ENCODE measurements at regions not wholly inside any gene's neighbourhood (a gene's known extent, or its start where the extent isn't known, plus 50 kb on each side); places are given as distances from the start of the nearest gene placed in this dataset.
"Not testable (repeated sequence)": the region's sequence is repeated elsewhere in the genome, so short reads cannot be mapped to it uniquely, and the experiment has no call there.

- TF ChIP-seq NR2C2 (IDR thresholded peaks at IDR 0.05; ENCODE audit: borderline replicate concordance, control insufficient read depth, insufficient read length, low read depth), result no peak
Measured at GRCh38 chr13:84588023-84588422, 705.7 kb upstream of the SLITRK1 start (continued).

DNA sequence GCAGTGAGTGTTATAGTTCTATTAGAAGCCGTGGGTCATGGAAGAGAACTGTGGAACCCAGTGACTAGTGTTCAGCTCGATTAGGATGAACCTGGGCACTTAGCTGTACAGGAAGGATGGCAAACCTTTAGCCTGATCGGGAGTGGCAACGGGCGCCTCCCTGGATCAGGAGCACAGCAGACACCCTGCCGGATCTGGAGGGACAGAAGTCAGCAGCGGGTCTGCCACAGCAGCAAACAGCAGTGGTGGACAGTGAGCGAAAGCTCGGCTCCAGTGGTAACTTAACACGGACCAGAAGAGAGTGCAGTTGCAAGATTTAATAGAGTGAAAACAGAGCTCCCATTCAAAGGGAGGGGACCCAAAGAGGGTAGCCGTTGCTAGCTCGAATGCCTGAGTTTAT, 697.6 kb upstream of the SLITRK1 start:
- H3K9me3 ChIP-seq (replicated peaks; ENCODE audit: control insufficient read depth, insufficient read depth, low read length); DNase-seq (ENCODE audit: low read depth, low spot score); H3K27ac ChIP-seq (ENCODE audit: control insufficient read depth, insufficient read depth); H3K4me3 ChIP-seq; BruUV-seq (replicated peaks); SMC1A ChIA-PET (ENCODE audit: uncharacterized antibody, unreplicated experiment); ATAC-seq; H3K36me3 ChIP-seq (ENCODE audit: control insufficient read depth in 2 of 2, insufficient read depth in 2 of 2, low read length in 1 of 2); intact Hi-C loops (cut with micrococcal nuclease; ENCODE audit: unreplicated experiment); POLR2A ChIA-PET; H3K4me2 ChIP-seq (ENCODE audit: control insufficient read depth, insufficient read depth); FAIRE-seq; H2AFZ ChIP-seq (ENCODE audit: control insufficient read depth, low read depth, low read length); H3K27me3 ChIP-seq (replicated peaks in 1 of 2; ENCODE audit: control insufficient read depth in 2 of 2, insufficient read depth in 2 of 2, low read length in 1 of 2); H3K4me1 ChIP-seq (ENCODE audit: control insufficient read depth, insufficient read depth, low read length); H3K79me2 ChIP-seq (ENCODE audit: control insufficient read depth, insufficient read depth, low read length); H3K9ac ChIP-seq (ENCODE audit: control insufficient read depth, insufficient read depth, low read length); RAD21 ChIA-PET (ENCODE audit: unreplicated experiment); in situ Hi-C loops (cut with MboI); H4K20me1 ChIP-seq (ENCODE audit: control insufficient read depth, insufficient read depth): not testable (repeated sequence)
- CTCF ChIA-PET, result interaction anchor here (0.6 to 1.9 kb wide), 2 partner anchors 13 to 176 kb away, joined by 3 to 4 read pairs; no protein-coding TSS in a partner anchor
- 55% methylated on average over 12 of the region's 12 CpGs for WGBS (ENCODE audit: insufficient coverage, insufficient replicate concordance, low lambda C conversion rate, missing lambda C conversion rate)

- Histone ChIP-seq H3K4me1 (ENCODE audit: control insufficient read depth, insufficient read depth, low read length) (no peaks in the 10 kb centered on the region), H3K9me3 (replicated peaks; ENCODE audit: control insufficient read depth, insufficient read depth, low read length) (no peaks in the 10 kb centered on the region), H3K9ac (ENCODE audit: control insufficient read depth, insufficient read depth, low read length) (no peak overlapping the region), H3K79me2 (ENCODE audit: control insufficient read depth, insufficient read depth, low read length) (no peaks in the 10 kb centered on the region), H4K20me1 (ENCODE audit: control insufficient read depth, insufficient read depth) (no peaks in the 10 kb centered on the region), H3K27me3 (replicated peaks in 1 of 2; ENCODE audit: control insufficient read depth in 2 of 2, insufficient read depth in 2 of 2, low read length in 1 of 2) (no peaks in the 10 kb centered on the region), H3K4me3 (no peak overlapping the region), H3K27ac (ENCODE audit: control insufficient read depth, insufficient read depth) (no peak overlapping the region), H3K36me3 (ENCODE audit: control insufficient read depth in 2 of 2, insufficient read depth in 2 of 2, low read length in 1 of 2) (no peaks in the 10 kb centered on the region), H2AFZ (ENCODE audit: control insufficient read depth, low read depth, low read length) (no peak overlapping the region), H3K4me2 (ENCODE audit: control insufficient read depth, insufficient read depth) (no peak overlapping the region)
- SMC1A ChIA-PET (ENCODE audit: uncharacterized antibody, unreplicated experiment), result interaction anchor here (0.6 to 3.4 kb wide), 14 partner anchors 10 to 438 kb away, joined by 3 to 31 read pairs (median 3); no protein-coding TSS in a partner anchor
- TF ChIP-seq CHD4 (IDR thresholded peaks at IDR 0.05) (no peak), RAD21 (IDR thresholded peaks at IDR 0.05; ENCODE audit: insufficient read depth, low read depth, low read length) (peak; percentile 5; the same call in 1 of the 2 replicates)
- in situ Hi-C loops (cut with MboI), result no loop called here
- RAD21 ChIA-PET (ENCODE audit: unreplicated experiment), result interaction anchor here (0.7 to 2.1 kb wide), 11 partner anchors 10 to 312 kb away, joined by 3 to 12 read pairs (median 4); no protein-coding TSS in a partner anchor
- intact Hi-C loops (cut with micrococcal nuclease; ENCODE audit: unreplicated experiment), result no loop called here
- BruUV-seq (replicated peaks), result no TSS peak
- DNase-seq (ENCODE audit: low read depth, low spot score) (no peak), ATAC-seq (0 out of 3 replicates have a peak, but pooled peaks have one; percentile 42), FAIRE-seq (no peak)
- CTCF ChIA-PET, result interaction anchor here (0.7 to 3.9 kb wide), 18 partner anchors 8 to 970 kb away, joined by 3 to 51 read pairs (median 3); no protein-coding TSS in a partner anchor
- POLR2A ChIA-PET, result interaction anchor here (1.5 kb wide), 1 partner anchor 119 kb away, joined by 3 read pairs; no protein-coding TSS in a partner anchor
Measured at GRCh38 chr13:84574851-84575250, 692.6 kb upstream of the SLITRK1 start.
